MCF 10A (cell line): ENCODE measurements at regions not wholly inside any gene's neighbourhood (a gene's known extent, or its start where the extent isn't known, plus 50 kb on each side); places are given as distances from the start of the nearest gene placed in this dataset.

Experiments used
- BruUV-seq: library from RNA; stranded (reverse); fragments of 400-500 nt; replicated peaks from 2 replicates; lab custom pipeline; 2021; lab: Mats Ljungman, UMichigan
- CTCF ChIA-PET: fragments of 300-600 bp; sonication (Branson Sonifier 250); formaldehyde crosslinking; extraction: SDS; loops from one replicate; lab custom pipeline; 2021; ENCODE audit warnings: antibody characterized with exemption, inconsistent platforms; lab: Yijun Ruan, JAX
- POLR2A ChIA-PET: fragments of 300-600, 350-650 bp; sonication (Branson Sonifier 250); formaldehyde crosslinking; extraction: SDS; loops from one replicate; lab custom pipeline; 2020; ENCODE audit warnings: antibody characterized with exemption, inconsistent platforms; lab: Yijun Ruan, JAX
- DNase-seq: peaks from one replicate; pipeline ENCODE4 v3.0.0-alpha.2; 2018; ENCODE audit not compliant: unreplicated experiment
- H3K27ac Mint-ChIP-seq: one replicate; pipeline ENCODE4 v1.8.0; 2022; ENCODE audit warnings: mild to moderate bottlenecking, low read depth, mixed read lengths; ENCODE audit not compliant: unreplicated experiment
- H3K27me3 Mint-ChIP-seq: one replicate; pipeline ENCODE4 v1.8.0; 2022; ENCODE audit warnings: mixed read lengths; ENCODE audit not compliant: insufficient read depth, unreplicated experiment
- H3K36me3 Mint-ChIP-seq: one replicate; pipeline ENCODE4 v1.8.0; 2022; ENCODE audit warnings: mild to moderate bottlenecking, moderate library complexity, mixed read lengths; ENCODE audit not compliant: insufficient read depth, unreplicated experiment
- H3K4me1 Mint-ChIP-seq: one replicate; pipeline ENCODE4 v1.8.0; 2022; ENCODE audit warnings: mixed read lengths; ENCODE audit not compliant: insufficient read depth, unreplicated experiment
- H3K4me3 Mint-ChIP-seq: one replicate; pipeline ENCODE4 v1.8.0; 2022; ENCODE audit warnings: mild to moderate bottlenecking, moderate library complexity, mixed read lengths; ENCODE audit not compliant: unreplicated experiment
- H3K9me3 Mint-ChIP-seq: one replicate; pipeline ENCODE4 v1.8.0; 2022; ENCODE audit warnings: mixed read lengths; ENCODE audit not compliant: unreplicated experiment
- intact Hi-C: fragments of 100-400 bp; cut with micrococcal nuclease; formaldehyde crosslinking; loops from 2 replicates; pipeline ENCODE4 v1.14.1; 2022
- TF ChIP-seq, protein P1 (sequence below): fragments of 200-600 bp; IDR thresholded peaks from one replicate; pipeline ENCODE4 v1.8.0; 2022; ENCODE audit warnings: antibody characterized with exemption, mild to moderate bottlenecking; ENCODE audit not compliant: unreplicated experiment

DNA sequence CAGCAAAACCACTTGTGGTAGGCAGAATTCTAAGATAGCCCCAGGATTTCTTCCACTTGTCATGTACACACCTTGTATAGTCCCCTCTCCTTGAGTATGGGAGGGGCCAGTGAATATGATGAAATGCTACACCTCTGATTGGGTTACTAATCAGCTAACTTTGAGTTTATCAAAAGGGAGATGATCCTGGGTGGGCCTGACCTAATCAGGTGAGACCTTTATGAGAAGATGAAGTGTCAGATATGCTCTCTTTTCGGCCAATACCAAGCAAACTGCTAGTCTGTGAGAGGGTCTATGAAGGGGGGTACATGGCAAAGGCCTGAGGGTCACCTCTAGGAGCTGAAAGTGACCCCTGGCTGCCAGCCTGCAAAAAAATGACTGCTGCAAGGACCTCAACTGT, 154.3 kb upstream of the CRY1 start:
- no TSS peak for BruUV-seq
- Mint-ChIP-seq H3K9me3 (no peaks in the 10 kb centered on the region), H3K27ac (no peak overlapping the region), H3K4me1 (no peaks in the 10 kb centered on the region), H3K36me3 (no peaks in the 10 kb centered on the region), H3K4me3 (no peak overlapping the region), H3K27me3 (peaks cover 17% of the 10 kb centered on the region)
- TF ChIP-seq, protein P1, sequence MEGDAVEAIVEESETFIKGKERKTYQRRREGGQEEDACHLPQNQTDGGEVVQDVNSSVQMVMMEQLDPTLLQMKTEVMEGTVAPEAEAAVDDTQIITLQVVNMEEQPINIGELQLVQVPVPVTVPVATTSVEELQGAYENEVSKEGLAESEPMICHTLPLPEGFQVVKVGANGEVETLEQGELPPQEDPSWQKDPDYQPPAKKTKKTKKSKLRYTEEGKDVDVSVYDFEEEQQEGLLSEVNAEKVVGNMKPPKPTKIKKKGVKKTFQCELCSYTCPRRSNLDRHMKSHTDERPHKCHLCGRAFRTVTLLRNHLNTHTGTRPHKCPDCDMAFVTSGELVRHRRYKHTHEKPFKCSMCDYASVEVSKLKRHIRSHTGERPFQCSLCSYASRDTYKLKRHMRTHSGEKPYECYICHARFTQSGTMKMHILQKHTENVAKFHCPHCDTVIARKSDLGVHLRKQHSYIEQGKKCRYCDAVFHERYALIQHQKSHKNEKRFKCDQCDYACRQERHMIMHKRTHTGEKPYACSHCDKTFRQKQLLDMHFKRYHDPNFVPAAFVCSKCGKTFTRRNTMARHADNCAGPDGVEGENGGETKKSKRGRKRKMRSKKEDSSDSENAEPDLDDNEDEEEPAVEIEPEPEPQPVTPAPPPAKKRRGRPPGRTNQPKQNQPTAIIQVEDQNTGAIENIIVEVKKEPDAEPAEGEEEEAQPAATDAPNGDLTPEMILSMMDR, result no peak
- no peak for DNase-seq
- POLR2A ChIA-PET, result no interaction called here
- CTCF ChIA-PET, result interaction anchor here (0.6 kb wide), 1 partner anchor 1288 kb away, joined by 5 read pairs; no protein-coding TSS in a partner anchor
- intact Hi-C loops, result no loop called here

DNA sequence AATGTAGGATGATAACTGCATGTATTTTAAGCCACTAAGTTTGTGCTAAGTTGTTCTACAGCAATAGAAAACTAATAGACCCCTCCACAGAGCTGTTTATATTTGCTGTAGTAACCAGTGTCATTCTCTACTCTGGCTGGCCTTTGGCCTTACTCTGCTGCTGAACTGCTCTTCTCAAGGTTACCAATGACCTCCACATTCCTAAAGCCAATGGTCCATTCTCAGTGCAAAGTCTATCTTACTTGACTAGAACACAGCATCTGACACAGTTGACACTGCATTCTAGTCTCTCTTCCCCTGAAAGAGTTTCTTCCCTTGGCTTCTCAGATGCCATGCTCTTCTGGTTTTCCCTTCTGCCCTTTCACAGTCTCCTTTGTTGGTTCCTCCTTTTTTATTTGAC, 154.8 kb upstream of the CRY1 start:
- intact Hi-C loops, result no loop called here
- Mint-ChIP-seq H3K36me3 (no peaks in the 10 kb centered on the region), H3K4me1 (no peaks in the 10 kb centered on the region), H3K9me3 (no peaks in the 10 kb centered on the region), H3K27ac (no peak overlapping the region), H3K4me3 (no peak overlapping the region), H3K27me3 (peaks cover 21% of the 10 kb centered on the region)
- TF ChIP-seq, protein P1, result no peak
- POLR2A ChIA-PET, result no interaction called here
- BruUV-seq, result no TSS peak
- no peak for DNase-seq
- CTCF ChIA-PET, result interaction anchor here (0.6 kb wide), 1 partner anchor 1287 kb away, joined by 5 read pairs; no protein-coding TSS in a partner anchor

DNA sequence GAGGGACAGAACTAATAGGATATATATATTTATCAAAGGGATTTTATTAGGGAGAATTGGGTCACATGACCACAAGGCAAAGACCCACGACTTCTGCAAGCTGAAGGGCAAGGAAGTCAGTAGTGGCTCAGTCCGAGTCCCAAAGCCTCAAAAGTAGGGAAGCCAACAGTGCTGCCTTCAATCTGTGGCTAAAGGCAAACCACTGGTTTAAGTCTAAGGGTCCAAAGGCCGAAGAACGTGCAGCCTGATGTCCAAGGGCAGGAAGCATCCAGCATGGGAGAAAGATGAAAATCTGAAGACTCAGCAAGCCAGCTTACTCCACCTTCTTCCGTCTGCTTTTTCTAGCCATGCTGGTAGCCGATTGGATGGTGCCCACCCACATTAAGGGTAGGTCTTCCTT, 157.9 kb upstream of the CRY1 start:
- CTCF ChIA-PET, result no interaction called here
- no peaks in the 10 kb centered on the region for H3K9me3 Mint-ChIP-seq

DNA sequence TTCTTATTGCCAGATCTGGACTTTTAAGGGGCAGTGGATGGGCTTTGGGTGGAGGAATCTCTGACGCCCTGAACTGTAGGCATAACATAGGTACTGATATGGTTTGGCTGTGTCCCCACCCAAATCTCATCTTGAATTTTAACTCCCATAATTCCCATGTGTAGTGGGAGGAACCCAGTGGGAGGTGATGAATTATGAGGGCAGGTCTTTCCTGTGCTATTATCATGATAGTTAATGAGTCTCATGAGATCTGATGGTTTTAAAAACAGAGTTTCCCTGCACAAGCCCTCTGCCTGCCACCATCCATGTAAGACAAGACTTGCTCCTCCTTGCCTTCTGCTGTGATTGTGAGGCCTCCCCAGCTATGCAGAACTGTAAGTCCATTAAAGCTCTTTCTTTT, 160.0 kb upstream of the CRY1 start:
- no peaks in the 10 kb centered on the region for H3K9me3 Mint-ChIP-seq
- no peaks in the 10 kb centered on the region for H3K36me3 Mint-ChIP-seq
- CTCF ChIA-PET, result interaction anchor here (1.2 kb wide), 1 partner anchor 9 kb away, joined by 4 read pairs; no protein-coding TSS in a partner anchor
- POLR2A ChIA-PET, result no interaction called here
- no peaks in the 10 kb centered on the region for H3K4me1 Mint-ChIP-seq
- intact Hi-C loops, result no loop called here
- BruUV-seq, result no TSS peak
- no peak overlapping the region for H3K4me3 Mint-ChIP-seq
- DNase-seq, result no peak
- TF ChIP-seq, protein P1, result no peak
- peaks cover 21% of the 10 kb centered on the region for H3K27me3 Mint-ChIP-seq
- no peak overlapping the region for H3K27ac Mint-ChIP-seq

More for the DNA sequence above, 157.9 kb upstream of the CRY1 start:
- H3K27ac Mint-ChIP-seq, result no peak overlapping the region
- no peak overlapping the region for H3K4me3 Mint-ChIP-seq
- TF ChIP-seq, protein P1, result no peak
- H3K4me1 Mint-ChIP-seq, result no peaks in the 10 kb centered on the region
- no TSS peak for BruUV-seq
- DNase-seq, result no peak
- POLR2A ChIA-PET, result no interaction called here
- intact Hi-C loops, result no loop called here
- no peaks in the 10 kb centered on the region for H3K36me3 Mint-ChIP-seq
- peaks cover 22% of the 10 kb centered on the region for H3K27me3 Mint-ChIP-seq
